Mesenchymal stem cell (in vitro differentiated cells and primary cell): ENCODE measurements at regions not wholly inside any gene's neighbourhood (a gene's known extent, or its start where the extent isn't known, plus 50 kb on each side); places are given as distances from the start of the nearest gene placed in this dataset.
"Not testable (repeated sequence)": the region's sequence is repeated elsewhere in the genome, so short reads cannot be mapped to it uniquely, and the experiment has no call there.

ENCODE experiments used
- DNase-seq: peaks from one replicate; pipeline ENCODE4 v3.0.0-alpha.2; 2013
- H2AFZ ChIP-seq: one replicate; pipeline ENCODE4 v1.6.1; 2013; ENCODE audit warnings: low read depth, mild to moderate bottlenecking, control low read depth, inconsistent platforms, low read length, moderate library complexity
- H2AK5ac ChIP-seq: 2 replicates; pipeline ENCODE4 v1.6.1; 2013; ENCODE audit warnings: low read length, moderate library complexity, mild to moderate bottlenecking, inconsistent platforms; ENCODE audit not compliant: severe bottlenecking
- H2BK120ac ChIP-seq: one replicate; pipeline ENCODE4 v1.6.1; 2013; ENCODE audit warnings: low read depth, mild to moderate bottlenecking, inconsistent platforms, low read length, moderate library complexity
- H2BK12ac ChIP-seq, 2 experiments: one replicate each; pipeline ENCODE4 v1.6.1; 2013; ENCODE audit warnings: inconsistent platforms in 2 of 2, low read length in 2 of 2, mild to moderate bottlenecking in 2 of 2, moderate library complexity in 2 of 2, control low read depth in 1 of 2
- H2BK15ac ChIP-seq: one replicate; pipeline ENCODE4 v1.6.1; 2013; ENCODE audit warnings: mild to moderate bottlenecking, low read depth, inconsistent platforms; ENCODE audit not compliant: poor library complexity, severe bottlenecking
- H2BK5ac ChIP-seq: 2 replicates; pipeline ENCODE4 v1.6.1; 2013; ENCODE audit warnings: low read depth, mild to moderate bottlenecking, low read length, control low read depth, inconsistent platforms; ENCODE audit not compliant: poor library complexity, severe bottlenecking
- H3K14ac ChIP-seq, 2 experiments: one replicate each; pipeline ENCODE4 v1.6.1; 2013; ENCODE audit warnings: inconsistent platforms in 2 of 2, low read length in 2 of 2, control low read depth in 1 of 2, mild to moderate bottlenecking in 1 of 2, moderate library complexity in 1 of 2
- H3K18ac ChIP-seq, 2 experiments: one replicate each; pipeline ENCODE4 v1.6.1; 2013; ENCODE audit warnings: inconsistent platforms in 2 of 2, low read length in 2 of 2, control low read depth in 1 of 2, low read depth in 1 of 2, mild to moderate bottlenecking in 1 of 2
- H3K23ac ChIP-seq, 2 experiments: one replicate each; pipeline ENCODE4 v1.6.1; 2013; ENCODE audit warnings: inconsistent platforms in 2 of 2, low read length in 2 of 2, mild to moderate bottlenecking in 2 of 2, moderate library complexity in 2 of 2, control low read depth in 1 of 2
- H3K27ac ChIP-seq: 2 replicates; pipeline ENCODE4 v1.5.1; 2013; ENCODE audit warnings: mild to moderate bottlenecking, moderate library complexity, low read length, control low read depth, inconsistent platforms; ENCODE audit not compliant: poor library complexity, severe bottlenecking
- H3K27me3 ChIP-seq, 2 experiments: 2 replicates each; pipeline versions ENCODE4 v1.6.1 to v1.7.0; 2013; ENCODE audit warnings: low read length in 2 of 2, mild to moderate bottlenecking in 2 of 2, moderate library complexity in 2 of 2, control low read depth in 1 of 2, inconsistent platforms in 1 of 2; ENCODE audit not compliant: control insufficient read depth in 1 of 2, insufficient read depth in 1 of 2
- H3K36me3 ChIP-seq, 2 experiments: 2 replicates each; pipeline versions ENCODE4 v1.6.1 to v1.7.0; 2013; ENCODE audit warnings: low read length in 2 of 2, control low read depth in 1 of 2, inconsistent platforms in 1 of 2, low read depth in 1 of 2, mild to moderate bottlenecking in 1 of 2; ENCODE audit not compliant: insufficient read depth in 2 of 2, control insufficient read depth in 1 of 2
- H3K4ac ChIP-seq, 2 experiments: one replicate each; pipeline ENCODE4 v1.6.1; 2013; ENCODE audit warnings: inconsistent platforms in 2 of 2, low read length in 2 of 2, mild to moderate bottlenecking in 2 of 2, moderate library complexity in 2 of 2, control low read depth in 1 of 2, low read depth in 1 of 2
- H3K4me1 ChIP-seq: 2 replicates; pipeline ENCODE4 v1.6.1; 2013; ENCODE audit warnings: low read depth, low read length, control low read depth; ENCODE audit not compliant: control insufficient read depth, insufficient read depth
- H3K4me2 ChIP-seq: 2 replicates; pipeline ENCODE4 v1.6.1; 2013; ENCODE audit warnings: low read length, mild to moderate bottlenecking, inconsistent platforms; ENCODE audit not compliant: poor library complexity, severe bottlenecking
- H3K4me3 ChIP-seq, 2 experiments: 2 replicates each; pipeline versions ENCODE4 v1.5.1 to v1.7.0; 2013; ENCODE audit warnings: low read length in 2 of 2, mild to moderate bottlenecking in 2 of 2, control low read depth in 1 of 2, low read depth in 1 of 2; ENCODE audit not compliant: insufficient read depth in 1 of 2
- H3K79me1 ChIP-seq: replicated peaks from 2 replicates; pipeline ENCODE4 v1.6.1; 2013; ENCODE audit warnings: mild to moderate bottlenecking, control low read depth, low read length, inconsistent platforms; ENCODE audit not compliant: poor library complexity, severe bottlenecking
- H3K9ac ChIP-seq: 2 replicates; pipeline ENCODE4 v1.7.0; 2013; ENCODE audit warnings: mild to moderate bottlenecking, low read length, moderate library complexity
- H3K9me3 ChIP-seq: 2 replicates; pipeline ENCODE4 v1.7.0; 2013; ENCODE audit warnings: mild to moderate bottlenecking, low read length; ENCODE audit not compliant: control insufficient read depth
- H4K8ac ChIP-seq: one replicate; pipeline ENCODE4 v1.6.1; 2013; ENCODE audit warnings: inconsistent platforms, mild to moderate bottlenecking, low read length, moderate library complexity
- H4K91ac ChIP-seq: one replicate; pipeline ENCODE4 v1.6.1; 2013; ENCODE audit warnings: mild to moderate bottlenecking, low read length, inconsistent platforms
- WGBS: methylation state at CpG from one replicate; pipeline ENCODE4 v1.1.7; 2013; ENCODE audit warnings: mixed read lengths; 5-methylcytosine and 5-hydroxymethylcytosine counted together

- H3K4me3 ChIP-seq, H3K23ac ChIP-seq, DNase-seq, H3K9me3 ChIP-seq, H2BK15ac ChIP-seq, H3K14ac ChIP-seq, H3K4me1 ChIP-seq, H3K79me1 ChIP-seq, H3K18ac ChIP-seq, H2BK5ac ChIP-seq, H2AK5ac ChIP-seq, H4K8ac ChIP-seq, H3K4ac ChIP-seq, H2BK120ac ChIP-seq, H4K91ac ChIP-seq, H3K9ac ChIP-seq, H2BK12ac ChIP-seq, H3K36me3 ChIP-seq, H2AFZ ChIP-seq, H3K4me2 ChIP-seq, H3K27ac ChIP-seq: not testable (repeated sequence)
- peaks cover 7 to 20% of the 10 kb centered on the region in 2 experiments for H3K27me3 ChIP-seq
- 99% methylated on average over 20 of the region's 33 CpGs for WGBS
These were observed 474.9 kb downstream of the IRS2 start for GRCh38 chr13:109311431-109311976.

GRCh38 chr13:109309625-109310363 lies 476.6 kb downstream of the IRS2 start:
- H2AK5ac ChIP-seq, result no peak overlapping the region
- H3K4ac ChIP-seq, result no peak overlapping the region
- no peak overlapping the region for H3K14ac ChIP-seq
- no peak overlapping the region for H3K23ac ChIP-seq
- H4K91ac ChIP-seq, result no peak overlapping the region
- H3K4me3 ChIP-seq, result no peak overlapping the region
- no peak overlapping the region for H4K8ac ChIP-seq
- no peaks in the 10 kb centered on the region for H3K79me1 ChIP-seq
- no peak overlapping the region for H2BK15ac ChIP-seq
- H2AFZ ChIP-seq, result no peak overlapping the region
- H3K27me3 ChIP-seq, result peaks cover 13 to 23% of the 10 kb centered on the region in 2 experiments
- H3K27ac ChIP-seq, result peak overlapping the region; percentile 36
- H2BK12ac ChIP-seq, result no peak overlapping the region
- DNase-seq, result no peak
- no peak overlapping the region for H3K18ac ChIP-seq
- H3K9me3 ChIP-seq, result no peaks in the 10 kb centered on the region
- no peak overlapping the region for H2BK5ac ChIP-seq
- no peak overlapping the region for H3K4me2 ChIP-seq
- H2BK120ac ChIP-seq, result no peak overlapping the region
- no peaks in the 10 kb centered on the region for H3K36me3 ChIP-seq
- peaks cover 5% of the 10 kb centered on the region for H3K4me1 ChIP-seq
- WGBS, result 84% methylated on average over 10 of the region's 12 CpGs
- no peak overlapping the region for H3K9ac ChIP-seq

GRCh38 chr13:109307027-109307426 lies 479.4 kb downstream of the IRS2 start:
- Histone ChIP-seq H3K4ac (no peak overlapping the region), H3K18ac (no peak overlapping the region), H3K79me1 (no peaks in the 10 kb centered on the region), H2BK12ac (no peak overlapping the region), H3K27me3 (peaks cover 13 to 30% of the 10 kb centered on the region in 2 experiments), H2BK120ac (no peak overlapping the region), H2BK15ac (no peak overlapping the region), H3K9me3 (no peaks in the 10 kb centered on the region), H3K4me3 (no peak overlapping the region), H3K23ac (no peak overlapping the region), H3K14ac (no peak overlapping the region), H3K36me3 (no peaks in the 10 kb centered on the region), H4K91ac (no peak overlapping the region), H3K27ac (no peak overlapping the region), H3K4me1 (peaks cover 5% of the 10 kb centered on the region), H3K9ac (no peak overlapping the region), H2BK5ac (no peak overlapping the region), H4K8ac (no peak overlapping the region), H2AFZ (no peak overlapping the region), H3K4me2 (no peak overlapping the region), H2AK5ac (no peak overlapping the region)
- WGBS, result 95% methylated on average over 6 of the region's 6 CpGs
- no peak for DNase-seq

- H2BK5ac ChIP-seq, result no peak overlapping the region
- H3K36me3 ChIP-seq, result no peaks in the 10 kb centered on the region
- WGBS, result 92% methylated on average over 5 of the region's 5 CpGs
- H3K23ac ChIP-seq, result no peak overlapping the region
- H2BK12ac ChIP-seq, result no peak overlapping the region
- no peaks in the 10 kb centered on the region for H3K79me1 ChIP-seq
- H3K9me3 ChIP-seq, result no peaks in the 10 kb centered on the region
- no peak overlapping the region for H3K18ac ChIP-seq
- no peak overlapping the region for H3K4ac ChIP-seq
- no peak overlapping the region for H3K14ac ChIP-seq
- H4K8ac ChIP-seq, result no peak overlapping the region
- peaks cover 10 to 35% of the 10 kb centered on the region in 2 experiments for H3K27me3 ChIP-seq
- no peak overlapping the region for H2BK15ac ChIP-seq
- no peaks in the 10 kb centered on the region for H3K4me1 ChIP-seq
- no peak overlapping the region for H3K27ac ChIP-seq
- no peak overlapping the region for H2BK120ac ChIP-seq
- H2AFZ ChIP-seq, result no peak overlapping the region
- no peak overlapping the region for H3K4me3 ChIP-seq
- H3K9ac ChIP-seq, result no peak overlapping the region
- no peak overlapping the region for H4K91ac ChIP-seq
- H2AK5ac ChIP-seq, result no peak overlapping the region
- H3K4me2 ChIP-seq, result no peak overlapping the region
- no peak for DNase-seq
These were observed 484.7 kb downstream of the IRS2 start for GRCh38 chr13:109301726-109302125.
